Ramos (cell line): ENCODE measurements at regions not wholly inside any gene's neighbourhood (a gene's known extent, or its start where the extent isn't known, plus 50 kb on each side); places are given as distances from the start of the nearest gene placed in this dataset.

Experiments
- in situ Hi-C: fragments of 300-500 bp; cut with MboI; formaldehyde crosslinking; loops from one replicate; pipeline ENCODE4 v1.14.3; 2022; ENCODE audit warnings: low sequenced_read_pairs; ENCODE audit not compliant: unreplicated experiment

GRCh38 chr1:200464784-200465400 is 55.1 kb upstream of the ZNF281 start:
- in situ Hi-C loops: no loop called here
